ENCODE measurements at regions not wholly inside any gene's neighbourhood (a gene's known extent, or its start where the extent isn't known, plus 50 kb on each side); places are given as distances from the start of the nearest gene placed in this dataset.

GRCh38 chr6:74287441-74287840 is 591.4 kb downstream of the CD109 start:
- H3K4me3 ChIP-seq = no peak overlapping the region
- H3K27me3 ChIP-seq = no peaks in the 10 kb centered on the region
- no peaks in the 10 kb centered on the region for H3K36me3 ChIP-seq
- DNase-seq = no peak
- TF ChIP-seq POLR2A (IDR thresholded peaks at IDR 0.05) = no peak
- TF ChIP-seq CTCF (IDR thresholded peaks at IDR 0.05) = no peak
- H3K9me3 ChIP-seq = no peaks in the 10 kb centered on the region
- H3K27ac ChIP-seq = no peak overlapping the region
- intact Hi-C loops (cut with DNase I; ENCODE audit: low total_unique reads) = no loop called here
- H3K4me1 ChIP-seq = no peaks in the 10 kb centered on the region

- Histone ChIP-seq H3K27me3 (no peaks in the 10 kb centered on the region), H3K27ac (no peak overlapping the region), H3K4me3 (no peak overlapping the region), H3K36me3 (no peaks in the 10 kb centered on the region), H3K4me1 (no peaks in the 10 kb centered on the region), H3K9me3 (no peaks in the 10 kb centered on the region)
- intact Hi-C loops (cut with DNase I; ENCODE audit: low total_unique reads) = no loop called here
- no peak for DNase-seq
- TF ChIP-seq POLR2A (IDR thresholded peaks at IDR 0.05) = no peak
- no peak for TF ChIP-seq CTCF (IDR thresholded peaks at IDR 0.05)
Measured at GRCh38 chr6:74284284-74284683, 588.3 kb downstream of the CD109 start.

GRCh38 chr6:74283532-74283931 is 587.5 kb downstream of the CD109 start:
- no peaks in the 10 kb centered on the region for H3K4me1 ChIP-seq
- H3K4me3 ChIP-seq = no peak overlapping the region
- no peak overlapping the region for H3K27ac ChIP-seq
- no peak for TF ChIP-seq POLR2A (IDR thresholded peaks at IDR 0.05)
- no peak for DNase-seq
- H3K27me3 ChIP-seq = no peaks in the 10 kb centered on the region
- H3K36me3 ChIP-seq = no peaks in the 10 kb centered on the region
- H3K9me3 ChIP-seq = no peaks in the 10 kb centered on the region
- intact Hi-C loops (cut with DNase I; ENCODE audit: low total_unique reads) = no loop called here

- TF ChIP-seq POLR2A (IDR thresholded peaks at IDR 0.05) = no peak
- no peak for TF ChIP-seq CTCF (IDR thresholded peaks at IDR 0.05)
- intact Hi-C loops (cut with DNase I; ENCODE audit: low total_unique reads) = no loop called here
Measured at GRCh38 chr6:74282143-74282689, 586.2 kb downstream of the CD109 start.

GRCh38 chr6:74280130-74280692 is 584.2 kb downstream of the CD109 start:
- H3K27me3 ChIP-seq = no peaks in the 10 kb centered on the region
- H3K4me1 ChIP-seq = no peaks in the 10 kb centered on the region
- intact Hi-C loops (cut with DNase I; ENCODE audit: low total_unique reads) = no loop called here
- H3K9me3 ChIP-seq = no peaks in the 10 kb centered on the region
- TF ChIP-seq CTCF (IDR thresholded peaks at IDR 0.05) (no peak), POLR2A (IDR thresholded peaks at IDR 0.05) (no peak)
- no peak for DNase-seq
- H3K4me3 ChIP-seq = no peak overlapping the region
- H3K27ac ChIP-seq = no peak overlapping the region
- no peaks in the 10 kb centered on the region for H3K36me3 ChIP-seq

More at GRCh38 chr6:74282143-74282689, 586.2 kb downstream of the CD109 start:
- no peaks in the 10 kb centered on the region for H3K27me3 ChIP-seq
- H3K4me1 ChIP-seq = no peaks in the 10 kb centered on the region
- no peak overlapping the region for H3K4me3 ChIP-seq
- DNase-seq = no peak
- no peaks in the 10 kb centered on the region for H3K36me3 ChIP-seq
- H3K9me3 ChIP-seq = no peaks in the 10 kb centered on the region
- no peak overlapping the region for H3K27ac ChIP-seq

All from uterus (tissue), 3 donors.